ENCODE measurements at regions not wholly inside any gene's neighbourhood (a gene's known extent, or its start where the extent isn't known, plus 50 kb on each side); places are given as distances from the start of the nearest gene placed in this dataset.

DNA sequence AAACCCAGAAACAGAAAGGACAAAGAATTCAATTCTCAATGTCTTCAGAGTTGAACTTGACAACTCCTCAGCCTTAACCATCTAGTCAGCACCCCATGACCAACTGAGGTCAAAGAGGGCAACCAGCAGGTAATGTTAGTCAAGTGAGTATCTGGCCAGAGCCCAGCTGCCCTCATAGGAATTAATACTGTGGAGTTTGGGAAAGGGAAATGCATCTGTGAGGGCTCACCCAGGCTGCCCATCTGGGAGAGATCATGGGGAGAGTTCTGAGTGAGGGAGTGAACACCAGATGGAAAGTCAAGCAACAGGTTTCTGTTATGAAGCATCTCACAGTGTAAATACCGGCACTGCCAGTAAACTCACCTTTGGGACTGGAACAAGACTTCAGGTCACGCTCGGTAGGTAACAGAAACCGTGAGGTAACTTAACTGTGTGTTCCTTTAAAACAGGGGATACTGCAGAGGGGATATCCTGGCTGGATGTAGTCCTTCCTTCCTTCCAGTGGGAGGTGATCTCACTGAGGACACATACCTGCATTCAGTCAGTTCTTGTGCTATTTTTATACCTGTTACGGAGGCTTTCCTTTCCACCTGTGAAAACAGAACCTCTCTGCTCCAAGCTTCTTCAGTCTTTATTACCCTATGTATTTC, 94.4 kb downstream of the DAD1 start:
- TF ChIP-seq, protein P1, sequence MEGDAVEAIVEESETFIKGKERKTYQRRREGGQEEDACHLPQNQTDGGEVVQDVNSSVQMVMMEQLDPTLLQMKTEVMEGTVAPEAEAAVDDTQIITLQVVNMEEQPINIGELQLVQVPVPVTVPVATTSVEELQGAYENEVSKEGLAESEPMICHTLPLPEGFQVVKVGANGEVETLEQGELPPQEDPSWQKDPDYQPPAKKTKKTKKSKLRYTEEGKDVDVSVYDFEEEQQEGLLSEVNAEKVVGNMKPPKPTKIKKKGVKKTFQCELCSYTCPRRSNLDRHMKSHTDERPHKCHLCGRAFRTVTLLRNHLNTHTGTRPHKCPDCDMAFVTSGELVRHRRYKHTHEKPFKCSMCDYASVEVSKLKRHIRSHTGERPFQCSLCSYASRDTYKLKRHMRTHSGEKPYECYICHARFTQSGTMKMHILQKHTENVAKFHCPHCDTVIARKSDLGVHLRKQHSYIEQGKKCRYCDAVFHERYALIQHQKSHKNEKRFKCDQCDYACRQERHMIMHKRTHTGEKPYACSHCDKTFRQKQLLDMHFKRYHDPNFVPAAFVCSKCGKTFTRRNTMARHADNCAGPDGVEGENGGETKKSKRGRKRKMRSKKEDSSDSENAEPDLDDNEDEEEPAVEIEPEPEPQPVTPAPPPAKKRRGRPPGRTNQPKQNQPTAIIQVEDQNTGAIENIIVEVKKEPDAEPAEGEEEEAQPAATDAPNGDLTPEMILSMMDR (IDR thresholded peaks at IDR 0.05) = no peak
- no peak for TF ChIP-seq POLR2A (IDR thresholded peaks at IDR 0.05)
